ENCODE measurements at regions not wholly inside any gene's neighbourhood (a gene's known extent, or its start where the extent isn't known, plus 50 kb on each side); places are given as distances from the start of the nearest gene placed in this dataset.

- no peak overlapping the region for H3K4me3 ChIP-seq
- intact Hi-C loops (cut with micrococcal nuclease): no loop called here
- in situ Hi-C loops (cut with MboI): no loop called here
- H3K9me3 ChIP-seq (replicated peaks; ENCODE audit: control insufficient read depth, insufficient read depth, low read depth, low read length): no peaks in the 10 kb centered on the region
- H3K4me2 ChIP-seq (ENCODE audit: insufficient read depth, low read length): no peak overlapping the region
- POLR2A ChIA-PET: no interaction called here
- no TSS peak for BruUV-seq (replicated peaks)
- TF ChIP-seq JUND (IDR thresholded peaks at IDR 0.05; ENCODE audit: borderline replicate concordance, low read depth, low read length) (no peak), JUND (tag; IDR thresholded peaks at IDR 0.05; ENCODE audit: borderline replicate concordance, low read depth, low read length) (no peak), RFX7 (CRISPR knock-in tag; IDR thresholded peaks at IDR 0.05) (no peak), TBP (optimal IDR thresholded peaks at IDR 0.05; ENCODE audit: low read depth, low read length) (no peak), MED1 (CRISPR knock-in tag; IDR thresholded peaks at IDR 0.05; ENCODE audit: borderline replicate concordance) (no peak), ZNF780A (CRISPR knock-in tag; IDR thresholded peaks at IDR 0.05) (no peak), PHB2 (IDR thresholded peaks at IDR 0.05; ENCODE audit: low read depth) (no peak), NFXL1 (CRISPR knock-in tag; IDR thresholded peaks at IDR 0.05) (no peak), ZNF584 (CRISPR knock-in tag; IDR thresholded peaks at IDR 0.05; ENCODE audit: low read depth) (no peak), FOS (IDR thresholded peaks at IDR 0.05; ENCODE audit: extremely low read depth, insufficient read length) (no peak), RBM39 (optimal IDR thresholded peaks at IDR 0.05; ENCODE audit: low read depth, low read length) (no peak), HNRNPH1 (optimal IDR thresholded peaks at IDR 0.05; ENCODE audit: low read depth, low read length) (no peak), ZSCAN32 (CRISPR knock-in tag; IDR thresholded peaks at IDR 0.05) (no peak), GABPA (tag; conservative IDR thresholded peaks at IDR 0.05; ENCODE audit: low read depth) (no peak), NBN (IDR thresholded peaks at IDR 0.05; ENCODE audit: low read depth) (no peak), GATAD2B (IDR thresholded peaks at IDR 0.05; ENCODE audit: borderline replicate concordance) (no peak), ARHGAP35 (IDR thresholded peaks at IDR 0.05; ENCODE audit: partially characterized antibody) (no peak)
- no peak overlapping the region for H2AFZ ChIP-seq (ENCODE audit: low read depth, low read length)
- H3K9me1 ChIP-seq (ENCODE audit: control insufficient read depth, insufficient read depth, low read length): no peaks in the 10 kb centered on the region
- H3K36me3 ChIP-seq (ENCODE audit: control insufficient read depth, insufficient read depth, low read length): no peaks in the 10 kb centered on the region
- CTCF ChIA-PET (ENCODE audit: low intra/inter-chr PET ratio): no interaction called here
- no peak overlapping the region for H3K27ac ChIP-seq (ENCODE audit: extremely low read depth, low read depth, low read length)
- H3K4me1 ChIP-seq (replicated peaks in 1 of 2; ENCODE audit: control insufficient read depth in 2 of 2, insufficient read depth in 2 of 2, low read length in 2 of 2): no peaks in the 10 kb centered on the region
- H3K9ac ChIP-seq (ENCODE audit: insufficient read depth in 1 of 2, low read depth in 2 of 2, low read length in 2 of 2): no peak overlapping the region
- 4% methylated on average over 4 of the region's 4 CpGs for WGBS (ENCODE audit: insufficient coverage, low coverage, missing lambda C conversion rate)
- H4K20me1 ChIP-seq (replicated peaks; ENCODE audit: control insufficient read depth, insufficient read depth, low read length): no peaks in the 10 kb centered on the region
- no peaks in the 10 kb centered on the region for H3K79me2 ChIP-seq (ENCODE audit: control insufficient read depth, insufficient read depth, low read length)
- ATAC-seq (no peak), FAIRE-seq (no peak), DNase-seq (ENCODE audit: extremely low read depth in 1 of 4, low spot score in 3 of 4) (no peak)
- no peaks in the 10 kb centered on the region for H3K27me3 ChIP-seq (ENCODE audit: control insufficient read depth in 2 of 2, insufficient read depth in 2 of 2, low read length in 2 of 2)
Measured at GRCh38 chr13:68509734-68510621, 1279.8 kb upstream of the PCDH9 start.

All from K562 (cell line).